PC-9 (cell line): ENCODE measurements at regions not wholly inside any gene's neighbourhood (a gene's known extent, or its start where the extent isn't known, plus 50 kb on each side); places are given as distances from the start of the nearest gene placed in this dataset.

ENCODE experiments used
- BruUV-seq: library from RNA; stranded (reverse); fragments of 400-500 nt; replicated peaks from 2 replicates; lab custom pipeline; 2021; lab: Mats Ljungman, UMichigan
- CTCF ChIA-PET: fragments of 300-600 bp; sonication (Branson Sonifier 250); formaldehyde crosslinking; loops from one replicate; lab custom pipeline; 2022; ENCODE audit warnings: antibody characterized with exemption; lab: Charles Lee
- POLR2A ChIA-PET: fragments of 300-600 bp; sonication (Branson Sonifier 250); formaldehyde crosslinking; loops from one replicate; lab custom pipeline; 2022; ENCODE audit warnings: antibody characterized with exemption; ENCODE audit not compliant: unreplicated experiment; lab: Charles Lee
- DNase-seq, 2 experiments: peaks; one replicate each; pipeline versions ENCODE4 v3.0.0 to v3.0.0-alpha.2; 2015 to 2022; ENCODE audit warnings: mixed read lengths in 1 of 2
- H2AFZ ChIP-seq: fragments of 200-600 bp; sonication (generic); 2 replicates; pipeline ENCODE4 v1.8.1; 2017; ENCODE audit warnings: antibody characterized with exemption
- H3F3A ChIP-seq: fragments of 200-600 bp; sonication (generic); 2 replicates; pipeline ENCODE4 v1.8.1; 2017; ENCODE audit warnings: antibody characterized with exemption, mild to moderate bottlenecking, low read depth; ENCODE audit not compliant: insufficient read depth
- H3K27ac ChIP-seq: fragments of 200-600 bp; sonication (generic); 2 replicates; pipeline ENCODE4 v1.6.1; 2016; ENCODE audit warnings: mixed run types
- H3K27me3 ChIP-seq: fragments of 200-600 bp; sonication (generic); 2 replicates; pipeline ENCODE4 v1.6.1; 2016; ENCODE audit warnings: low read depth, mixed run types; ENCODE audit not compliant: insufficient read depth
- H3K36me3 ChIP-seq: fragments of 200-600 bp; sonication (generic); 2 replicates; pipeline ENCODE4 v1.6.1; 2016; ENCODE audit warnings: low read depth, mixed run types
- H3K4me1 ChIP-seq: fragments of 200-600 bp; sonication (generic); replicated peaks from 2 replicates; pipeline ENCODE4 v1.6.1; 2016; ENCODE audit warnings: mixed run types; ENCODE audit not compliant: insufficient read depth
- H3K4me2 ChIP-seq: fragments of 200-600 bp; sonication (generic); 2 replicates; pipeline ENCODE4 v1.6.1; 2017; ENCODE audit warnings: mixed run types
- H3K4me3 ChIP-seq: fragments of 200-600 bp; sonication (generic); 2 replicates; pipeline ENCODE4 v1.6.1; 2016; ENCODE audit warnings: mixed run types
- H3K79me2 ChIP-seq: fragments of 200-600 bp; sonication (generic); 2 replicates; pipeline ENCODE4 v1.6.1; 2017; ENCODE audit warnings: low read depth, mixed run types
- H3K9me2 ChIP-seq: fragments of 200-600 bp; sonication (generic); 2 replicates; pipeline ENCODE4 v1.8.1; 2017; ENCODE audit warnings: mild to moderate bottlenecking; ENCODE audit not compliant: insufficient read depth
- H3K9me3 ChIP-seq: fragments of 200-600 bp; sonication (generic); 2 replicates; pipeline ENCODE4 v1.8.1; 2016; ENCODE audit warnings: low read depth; ENCODE audit not compliant: insufficient read depth
- H4K20me1 ChIP-seq: fragments of 200-600 bp; sonication (generic); 2 replicates; pipeline ENCODE4 v1.8.1; 2017; ENCODE audit not compliant: insufficient read depth
- CTCF ChIP-seq: fragments of 200-600 bp; sonication (generic); conservative IDR thresholded peaks from 2 replicates; pipeline ENCODE4 v1.6.1; 2017; ENCODE audit warnings: mixed run types, antibody characterized with exemption, mild to moderate bottlenecking, moderate library complexity
- EZH2 ChIP-seq: fragments of 200-600 bp; sonication (generic); IDR thresholded peaks from 2 replicates; pipeline ENCODE4 v1.8.0; 2017; ENCODE audit warnings: antibody characterized with exemption, low read depth
- intact Hi-C: fragments of 100-400 bp; cut with micrococcal nuclease; formaldehyde crosslinking; loops from one replicate; pipeline ENCODE4 v1.10.0; 2022; ENCODE audit not compliant: unreplicated experiment

- POLR2A ChIA-PET: no interaction called here
Measured at GRCh38 chr5:101123363-101123762, 220.3 kb upstream of the ST8SIA4 start.

GRCh38 chr5:101112645-101113044 is 209.6 kb upstream of the ST8SIA4 start:
- Histone ChIP-seq H3K4me1 (no peaks in the 10 kb centered on the region), H3K4me3 (no peak overlapping the region), H3K79me2 (no peaks in the 10 kb centered on the region), H4K20me1 (no peaks in the 10 kb centered on the region), H3K4me2 (no peak overlapping the region), H3K27me3 (no peaks in the 10 kb centered on the region), H3F3A (no peaks in the 10 kb centered on the region), H2AFZ (no peak overlapping the region), H3K27ac (no peak overlapping the region), H3K9me2 (no peaks in the 10 kb centered on the region), H3K9me3 (no peaks in the 10 kb centered on the region), H3K36me3 (no peaks in the 10 kb centered on the region)
- intact Hi-C loops: no loop called here
- ChIA-PET POLR2A (interaction anchor here (0.9 kb wide), 1 partner anchor 194 kb away, joined by 8 read pairs; no protein-coding TSS in a partner anchor), CTCF (no interaction called here)
- no peak for DNase-seq
- no TSS peak for BruUV-seq
- TF ChIP-seq CTCF (no peak), EZH2 (no peak)

More at GRCh38 chr5:101123363-101123762, 220.3 kb upstream of the ST8SIA4 start:
- Histone ChIP-seq H3K79me2 (no peaks in the 10 kb centered on the region), H4K20me1 (no peaks in the 10 kb centered on the region), H3K4me3 (no peak overlapping the region), H3K9me2 (no peaks in the 10 kb centered on the region), H3K27ac (no peak overlapping the region), H2AFZ (no peak overlapping the region), H3F3A (no peaks in the 10 kb centered on the region), H3K9me3 (no peaks in the 10 kb centered on the region), H3K36me3 (no peaks in the 10 kb centered on the region), H3K4me1 (no peaks in the 10 kb centered on the region), H3K4me2 (no peak overlapping the region), H3K27me3 (no peaks in the 10 kb centered on the region)
- TF ChIP-seq CTCF: no peak
- TF ChIP-seq EZH2: no peak
- BruUV-seq: no TSS peak
- DNase-seq: no peak
- CTCF ChIA-PET: no interaction called here
- intact Hi-C loops: no loop called here

- BruUV-seq: no TSS peak
- Histone ChIP-seq H2AFZ (no peak overlapping the region), H3K4me1 (no peaks in the 10 kb centered on the region), H3K27me3 (no peaks in the 10 kb centered on the region), H3F3A (no peaks in the 10 kb centered on the region), H3K79me2 (no peaks in the 10 kb centered on the region), H3K9me3 (no peaks in the 10 kb centered on the region), H3K36me3 (no peaks in the 10 kb centered on the region), H3K4me3 (no peak overlapping the region), H3K9me2 (no peaks in the 10 kb centered on the region), H3K27ac (no peak overlapping the region), H4K20me1 (no peaks in the 10 kb centered on the region), H3K4me2 (no peak overlapping the region)
- DNase-seq: no peak
- CTCF ChIA-PET: no interaction called here
- POLR2A ChIA-PET: interaction anchor here (0.6 kb wide), 1 partner anchor 12 kb away, joined by 8 read pairs; no protein-coding TSS in a partner anchor
- intact Hi-C loops: no loop called here
- no peak for TF ChIP-seq EZH2
- TF ChIP-seq CTCF: no peak
Measured at GRCh38 chr5:101103874-101104273, 200.8 kb upstream of the ST8SIA4 start.
